GM23248 (cell line): ENCODE measurements at regions not wholly inside any gene's neighbourhood (a gene's known extent, or its start where the extent isn't known, plus 50 kb on each side); places are given as distances from the start of the nearest gene placed in this dataset.

ENCODE experiments used
- EZH2 ChIP-seq: fragments of 200-600 bp; sonication (generic); IDR thresholded peaks from 2 replicates; pipeline ENCODE4 v1.6.1; 2018; ENCODE audit warnings: antibody characterized with exemption, mild to moderate bottlenecking; ENCODE audit not compliant: insufficient read depth, poor library complexity, severe bottlenecking
- EZH2phosphoT487 ChIP-seq: fragments of 200-600 bp; sonication (generic); IDR thresholded peaks from 2 replicates; pipeline ENCODE4 v1.6.1; 2018; ENCODE audit warnings: antibody characterized with exemption, moderate library complexity, mild to moderate bottlenecking, low read depth; ENCODE audit not compliant: insufficient read depth

DNA sequence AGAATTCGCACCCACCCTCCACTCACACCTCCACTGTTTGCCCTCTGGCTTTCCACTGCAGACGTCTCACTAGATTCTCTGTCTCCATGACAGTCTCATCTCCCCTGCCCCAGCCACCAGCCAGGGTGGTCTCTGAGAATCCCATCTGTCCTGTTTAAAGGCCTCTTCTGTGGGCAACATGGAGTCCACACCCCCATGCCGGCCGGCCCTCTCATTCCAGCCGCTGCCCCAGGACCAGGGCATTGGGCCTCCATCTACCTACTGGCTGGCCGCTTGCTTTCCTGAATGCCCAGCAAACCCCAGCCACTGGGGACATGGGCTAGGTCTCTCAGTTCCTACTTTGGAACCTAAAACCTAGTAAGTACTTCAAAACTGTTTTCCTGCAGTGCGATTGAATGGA, 65.6 kb upstream of the RUFY1 start:
- no peak for TF ChIP-seq EZH2phosphoT487
- no peak for TF ChIP-seq EZH2
